HG03280 (cell line): ENCODE measurements at regions not wholly inside any gene's neighbourhood (a gene's known extent, or its start where the extent isn't known, plus 50 kb on each side); places are given as distances from the start of the nearest gene placed in this dataset.

Experiments
- ATAC-seq: cut with Tn5 transposase; IDR thresholded peaks from one replicate; pipeline ENCODE4 v1.9.1; 2021; ENCODE audit warnings: mild to moderate bottlenecking, moderate library complexity; ENCODE audit not compliant: unreplicated experiment

GRCh38 chr7:114755856-114756255 lies 166.0 kb upstream of the MDFIC start:
- ATAC-seq = no peak

GRCh38 chr7:114758661-114759227 lies 163.2 kb upstream of the MDFIC start:
- no peak for ATAC-seq

GRCh38 chr7:114759347-114760062 lies 162.4 kb upstream of the MDFIC start:
- no peak for ATAC-seq

- ATAC-seq = no peak
Observed at GRCh38 chr7:114760477-114760876, 161.4 kb upstream of the MDFIC start.

GRCh38 chr7:114761973-114762372 lies 159.9 kb upstream of the MDFIC start:
- ATAC-seq = no peak

- ATAC-seq = no peak
Observed at GRCh38 chr7:114765331-114766040, 156.4 kb upstream of the MDFIC start.

- ATAC-seq = no peak
Observed at GRCh38 chr7:114766041-114766356, 155.9 kb upstream of the MDFIC start.

GRCh38 chr7:114777288-114777687 lies 144.6 kb upstream of the MDFIC start:
- ATAC-seq = no peak

GRCh38 chr7:114783508-114783907 lies 138.4 kb upstream of the MDFIC start:
- no peak for ATAC-seq

GRCh38 chr7:114784177-114784576 lies 137.7 kb upstream of the MDFIC start:
- no peak for ATAC-seq

- ATAC-seq = no peak
Observed at GRCh38 chr7:114784746-114785145, 137.1 kb upstream of the MDFIC start.

GRCh38 chr7:114785496-114785895 lies 136.4 kb upstream of the MDFIC start:
- no peak for ATAC-seq

- ATAC-seq = no peak
Observed at GRCh38 chr7:114786455-114786854, 135.4 kb upstream of the MDFIC start.

GRCh38 chr7:114787556-114787955 lies 134.3 kb upstream of the MDFIC start:
- no peak for ATAC-seq

- ATAC-seq = no peak
Observed at GRCh38 chr7:114788706-114789105, 133.2 kb upstream of the MDFIC start.

GRCh38 chr7:114789161-114789560 lies 132.7 kb upstream of the MDFIC start:
- no peak for ATAC-seq

GRCh38 chr7:114789871-114790311 lies 132.0 kb upstream of the MDFIC start:
- no peak for ATAC-seq

- ATAC-seq = no peak
Observed at GRCh38 chr7:114790521-114790920, 131.4 kb upstream of the MDFIC start.

- no peak for ATAC-seq
Observed at GRCh38 chr7:114791771-114792170, 130.1 kb upstream of the MDFIC start.

- no peak for ATAC-seq
Observed at GRCh38 chr7:114793155-114793845, 128.6 kb upstream of the MDFIC start.

- no peak for ATAC-seq
Observed at GRCh38 chr7:114795475-114795874, 126.4 kb upstream of the MDFIC start.

GRCh38 chr7:114799628-114800028 lies 122.3 kb upstream of the MDFIC start:
- ATAC-seq = no peak
